ENCODE measurements at regions not wholly inside any gene's neighbourhood (a gene's known extent, or its start where the extent isn't known, plus 50 kb on each side); places are given as distances from the start of the nearest gene placed in this dataset.

DNA sequence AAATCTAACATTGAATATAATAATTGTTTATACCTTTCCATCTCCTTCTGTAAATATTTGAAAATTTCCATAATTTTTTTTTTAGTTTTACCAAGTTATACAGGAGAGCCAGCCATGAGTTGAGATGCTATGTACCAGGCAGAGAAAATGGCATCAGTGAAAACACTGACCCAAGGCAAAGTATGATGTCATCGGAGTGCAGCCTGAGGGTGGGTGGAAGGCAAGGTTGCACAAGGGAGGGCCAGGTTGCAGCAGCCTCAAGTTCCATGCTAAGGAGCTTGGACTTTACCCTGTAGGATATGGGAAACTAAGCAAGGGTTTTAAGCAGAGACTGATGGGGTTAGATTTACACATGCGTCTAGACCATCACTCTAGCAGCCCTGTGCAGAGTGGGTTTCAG is 441.1 kb downstream of the BCAT1 start:
- Histone ChIP-seq H3K9me1 (replicated peaks; ENCODE audit: control insufficient read depth, extremely low read depth, insufficient read depth, low read length) (no peaks in the 10 kb centered on the region), H2AFZ (ENCODE audit: low read depth, low read length) (no peak overlapping the region), H3K9ac (replicated peaks; ENCODE audit: extremely low read depth, insufficient read depth, low read length) (no peak overlapping the region), H3K4me2 (ENCODE audit: insufficient read depth, low read length) (no peak overlapping the region), H3K4me1 (ENCODE audit: control insufficient read depth, extremely low read depth, insufficient read depth, low read length) (no peaks in the 10 kb centered on the region), H3K79me2 (ENCODE audit: control insufficient read depth, insufficient read depth, low read length) (no peaks in the 10 kb centered on the region), H3K9me3 (replicated peaks; ENCODE audit: control insufficient read depth, insufficient read depth, low read length) (no peaks in the 10 kb centered on the region), H4K20me1 (replicated peaks; ENCODE audit: control insufficient read depth, extremely low read depth, insufficient read depth, low read length) (no peaks in the 10 kb centered on the region), H3K4me3 (replicated peaks in 1 of 3; ENCODE audit: insufficient read depth in 1 of 3, low read depth in 1 of 3, low read length in 3 of 3) (no peak overlapping the region), H3K36me3 (ENCODE audit: control insufficient read depth in 2 of 2, extremely low read depth in 1 of 2, insufficient read depth in 2 of 2, low read length in 2 of 2) (no peaks in the 10 kb centered on the region), H3K27me3 (ENCODE audit: control insufficient read depth in 2 of 2, insufficient read depth in 2 of 2, low read length in 2 of 2) (no peaks in the 10 kb centered on the region), H3K27ac (ENCODE audit: insufficient read depth, low read depth, low read length) (no peak overlapping the region)
- TF ChIP-seq POLR2AphosphoS5 (IDR thresholded peaks at IDR 0.05; ENCODE audit: insufficient read depth, low read depth, low read length), result no peak
- TF ChIP-seq, protein P1, sequence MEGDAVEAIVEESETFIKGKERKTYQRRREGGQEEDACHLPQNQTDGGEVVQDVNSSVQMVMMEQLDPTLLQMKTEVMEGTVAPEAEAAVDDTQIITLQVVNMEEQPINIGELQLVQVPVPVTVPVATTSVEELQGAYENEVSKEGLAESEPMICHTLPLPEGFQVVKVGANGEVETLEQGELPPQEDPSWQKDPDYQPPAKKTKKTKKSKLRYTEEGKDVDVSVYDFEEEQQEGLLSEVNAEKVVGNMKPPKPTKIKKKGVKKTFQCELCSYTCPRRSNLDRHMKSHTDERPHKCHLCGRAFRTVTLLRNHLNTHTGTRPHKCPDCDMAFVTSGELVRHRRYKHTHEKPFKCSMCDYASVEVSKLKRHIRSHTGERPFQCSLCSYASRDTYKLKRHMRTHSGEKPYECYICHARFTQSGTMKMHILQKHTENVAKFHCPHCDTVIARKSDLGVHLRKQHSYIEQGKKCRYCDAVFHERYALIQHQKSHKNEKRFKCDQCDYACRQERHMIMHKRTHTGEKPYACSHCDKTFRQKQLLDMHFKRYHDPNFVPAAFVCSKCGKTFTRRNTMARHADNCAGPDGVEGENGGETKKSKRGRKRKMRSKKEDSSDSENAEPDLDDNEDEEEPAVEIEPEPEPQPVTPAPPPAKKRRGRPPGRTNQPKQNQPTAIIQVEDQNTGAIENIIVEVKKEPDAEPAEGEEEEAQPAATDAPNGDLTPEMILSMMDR (IDR thresholded peaks at IDR 0.05; ENCODE audit: extremely low read depth in 1 of 2, insufficient read depth in 1 of 2, low read depth in 1 of 2, low read length in 2 of 2), result no peak
- TF ChIP-seq GATA2 (IDR thresholded peaks at IDR 0.05; ENCODE audit: insufficient read depth, insufficient read length, low read depth, low read length), result no peak
- no peak for TF ChIP-seq EZH2 (IDR thresholded peaks at IDR 0.05; ENCODE audit: borderline replicate concordance, low read depth, low read length, severe bottlenecking)
- TF ChIP-seq MAX (IDR thresholded peaks at IDR 0.05; ENCODE audit: insufficient read depth, insufficient read length), result no peak
- no peak for TF ChIP-seq JUN (IDR thresholded peaks at IDR 0.05; ENCODE audit: borderline replicate concordance, insufficient read depth, insufficient read length, low read depth)
- no peak for TF ChIP-seq POLR2A (IDR thresholded peaks at IDR 0.05; ENCODE audit: low read depth, low read length)
- TF ChIP-seq FOS (IDR thresholded peaks at IDR 0.05; ENCODE audit: borderline replicate concordance, insufficient read depth, low read length), result no peak
- TF ChIP-seq MYC (IDR thresholded peaks at IDR 0.05; ENCODE audit: low read depth, low read length), result no peak
- FAIRE-seq (no peak), DNase-seq (ENCODE audit: low read depth, low spot score) (no peak)
- BruUV-seq (replicated peaks), result no TSS peak
- ChIA-PET POLR2A (no interaction called here), CTCF (no interaction called here)
- dilution Hi-C loops (cut with MboI; ENCODE audit: extremely low pct_ligation_motif_present, low sequenced_read_pairs) (no loop called here), intact Hi-C loops (cut with micrococcal nuclease) (no loop called here)
